Upper lobe of right lung (tissue), 1 donor: ENCODE measurements at regions not wholly inside any gene's neighbourhood (a gene's known extent, or its start where the extent isn't known, plus 50 kb on each side); places are given as distances from the start of the nearest gene placed in this dataset.

Experiments used
- ATAC-seq: fragments of 200-7000 bp; cut with Tn5 transposase; one replicate; pipeline ENCODE4 v1.9.1; 2020; ENCODE audit warnings: mild to moderate bottlenecking, moderate library complexity
- DNase-seq: peaks from one replicate; pipeline ENCODE4 v3.0.0-alpha.2; 2020
- H3K27ac ChIP-seq: fragments of 200-600 bp; one replicate; pipeline ENCODE4 v1.8.0; 2022
- H3K27me3 ChIP-seq: fragments of 200-600 bp; one replicate; pipeline ENCODE4 v1.8.0; 2022; ENCODE audit warnings: mild to moderate bottlenecking
- H3K36me3 ChIP-seq: fragments of 200-600 bp; one replicate; pipeline ENCODE4 v1.8.0; 2022
- H3K4me1 ChIP-seq: fragments of 200-600 bp; one replicate; pipeline ENCODE4 v1.8.0; 2022
- H3K4me3 ChIP-seq: fragments of 200-600 bp; one replicate; pipeline ENCODE4 v1.8.0; 2022; ENCODE audit warnings: mild to moderate bottlenecking
- H3K9me3 ChIP-seq: fragments of 200-600 bp; one replicate; pipeline ENCODE4 v1.8.0; 2022
- CTCF ChIP-seq: fragments of 200-600 bp; IDR thresholded peaks from one replicate; pipeline ENCODE4 v1.8.0; 2022; ENCODE audit warnings: antibody characterized with exemption
- intact Hi-C: fragments of 100-400 bp; cut with DNase I; formaldehyde crosslinking; loops from one replicate; pipeline ENCODE4 v1.11.0; 2022
- donor health status: DM: no; HTN: yes; CAD: no; lungs with severe emphysema.

- DNase-seq (no peak), ATAC-seq (no peak)
- Histone ChIP-seq H3K4me1 (no peaks in the 10 kb centered on the region), H3K36me3 (no peaks in the 10 kb centered on the region), H3K4me3 (no peak overlapping the region), H3K27me3 (no peaks in the 10 kb centered on the region), H3K9me3 (no peaks in the 10 kb centered on the region), H3K27ac (no peak overlapping the region)
- TF ChIP-seq CTCF = no peak
- intact Hi-C loops = no loop called here
These were observed 89.2 kb downstream of the ISL1 start for GRCh38 chr5:51472472-51472871.

- H3K9me3 ChIP-seq = no peaks in the 10 kb centered on the region
- no peak overlapping the region for H3K4me3 ChIP-seq
- H3K4me1 ChIP-seq = no peaks in the 10 kb centered on the region
- no peak overlapping the region for H3K27ac ChIP-seq
- DNase-seq = no peak
- ATAC-seq = no peak
- no peaks in the 10 kb centered on the region for H3K36me3 ChIP-seq
- intact Hi-C loops = no loop called here
- no peak for TF ChIP-seq CTCF
- no peaks in the 10 kb centered on the region for H3K27me3 ChIP-seq
These were observed 92.4 kb downstream of the ISL1 start for GRCh38 chr5:51475628-51476027.

- Histone ChIP-seq H3K4me3 (no peak overlapping the region), H3K36me3 (no peaks in the 10 kb centered on the region), H3K27ac (no peak overlapping the region), H3K9me3 (no peaks in the 10 kb centered on the region), H3K4me1 (no peaks in the 10 kb centered on the region), H3K27me3 (no peaks in the 10 kb centered on the region)
- ATAC-seq = no peak
- intact Hi-C loops = no loop called here
- DNase-seq = no peak
- TF ChIP-seq CTCF = no peak
These were observed 93.2 kb downstream of the ISL1 start for GRCh38 chr5:51476431-51476830.

GRCh38 chr5:51479840-51480239 lies 96.6 kb downstream of the ISL1 start:
- Histone ChIP-seq H3K36me3 (no peaks in the 10 kb centered on the region), H3K4me3 (no peak overlapping the region), H3K27ac (no peak overlapping the region), H3K27me3 (no peaks in the 10 kb centered on the region), H3K9me3 (no peaks in the 10 kb centered on the region), H3K4me1 (no peaks in the 10 kb centered on the region)
- no peak for TF ChIP-seq CTCF
- intact Hi-C loops = no loop called here
- DNase-seq (no peak), ATAC-seq (no peak)

GRCh38 chr5:51484326-51484725 lies 101.1 kb downstream of the ISL1 start:
- no peaks in the 10 kb centered on the region for H3K36me3 ChIP-seq
- intact Hi-C loops = no loop called here

More at GRCh38 chr5:51484326-51484725, 101.1 kb downstream of the ISL1 start:
- H3K9me3 ChIP-seq = no peaks in the 10 kb centered on the region
- H3K4me3 ChIP-seq = no peak overlapping the region
- H3K4me1 ChIP-seq = no peaks in the 10 kb centered on the region
- ATAC-seq (no peak), DNase-seq (no peak)
- no peak overlapping the region for H3K27ac ChIP-seq
- no peak for TF ChIP-seq CTCF
- H3K27me3 ChIP-seq = no peaks in the 10 kb centered on the region
